ENCODE measurements at regions not wholly inside any gene's neighbourhood (a gene's known extent, or its start where the extent isn't known, plus 50 kb on each side); places are given as distances from the start of the nearest gene placed in this dataset.

DNA sequence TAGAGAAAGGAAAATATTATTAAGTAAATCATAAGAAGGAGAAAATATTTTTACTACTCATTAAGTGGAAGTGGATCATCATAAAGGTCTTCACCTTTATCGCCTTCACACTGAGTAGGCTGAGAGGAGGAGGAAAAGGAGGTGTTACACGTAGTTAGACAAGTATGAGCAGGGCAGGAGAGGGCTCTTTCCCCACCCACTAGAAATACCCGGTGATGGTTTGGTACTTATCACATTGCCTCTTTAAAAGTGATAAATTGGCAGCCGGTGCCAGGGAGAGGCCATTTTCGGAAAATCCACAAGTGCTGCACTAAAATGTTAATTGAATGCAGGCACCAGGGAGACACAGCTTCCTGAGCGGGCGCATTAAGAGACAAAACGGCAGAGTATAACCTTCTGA is 598.7 kb upstream of the SOX11 start:
- no peak for TF ChIP-seq POLR2AphosphoS5 (IDR thresholded peaks at IDR 0.05; ENCODE audit: low read depth, low read length)

DNA sequence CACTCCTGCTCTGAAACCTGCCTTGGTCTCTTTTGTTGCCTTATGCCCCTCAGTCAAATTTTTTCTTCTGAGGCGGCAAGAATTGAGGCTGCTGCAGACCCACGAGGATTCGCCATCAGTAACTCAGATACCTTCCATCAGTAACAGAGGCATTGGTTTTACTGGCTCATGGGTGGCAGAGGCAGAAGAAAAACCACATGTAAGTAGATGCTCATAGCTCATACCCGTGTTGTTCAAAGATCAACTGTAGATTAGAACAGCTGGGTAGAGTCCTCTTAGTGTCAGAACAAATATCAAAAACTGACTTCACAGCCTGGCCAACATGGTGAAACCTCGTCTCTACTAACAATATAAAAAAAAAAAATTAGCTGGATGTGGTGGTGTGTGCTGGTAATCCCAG is 598.0 kb upstream of the SOX11 start:
- TF ChIP-seq POLR2AphosphoS5 (IDR thresholded peaks at IDR 0.05; ENCODE audit: low read depth, low read length) = no peak
- TF ChIP-seq FOXP2 (optimal IDR thresholded peaks at IDR 0.05; ENCODE audit: borderline replicate concordance, extremely low read depth, extremely low read length, insufficient read depth) = no peak
- TF ChIP-seq, protein P1, sequence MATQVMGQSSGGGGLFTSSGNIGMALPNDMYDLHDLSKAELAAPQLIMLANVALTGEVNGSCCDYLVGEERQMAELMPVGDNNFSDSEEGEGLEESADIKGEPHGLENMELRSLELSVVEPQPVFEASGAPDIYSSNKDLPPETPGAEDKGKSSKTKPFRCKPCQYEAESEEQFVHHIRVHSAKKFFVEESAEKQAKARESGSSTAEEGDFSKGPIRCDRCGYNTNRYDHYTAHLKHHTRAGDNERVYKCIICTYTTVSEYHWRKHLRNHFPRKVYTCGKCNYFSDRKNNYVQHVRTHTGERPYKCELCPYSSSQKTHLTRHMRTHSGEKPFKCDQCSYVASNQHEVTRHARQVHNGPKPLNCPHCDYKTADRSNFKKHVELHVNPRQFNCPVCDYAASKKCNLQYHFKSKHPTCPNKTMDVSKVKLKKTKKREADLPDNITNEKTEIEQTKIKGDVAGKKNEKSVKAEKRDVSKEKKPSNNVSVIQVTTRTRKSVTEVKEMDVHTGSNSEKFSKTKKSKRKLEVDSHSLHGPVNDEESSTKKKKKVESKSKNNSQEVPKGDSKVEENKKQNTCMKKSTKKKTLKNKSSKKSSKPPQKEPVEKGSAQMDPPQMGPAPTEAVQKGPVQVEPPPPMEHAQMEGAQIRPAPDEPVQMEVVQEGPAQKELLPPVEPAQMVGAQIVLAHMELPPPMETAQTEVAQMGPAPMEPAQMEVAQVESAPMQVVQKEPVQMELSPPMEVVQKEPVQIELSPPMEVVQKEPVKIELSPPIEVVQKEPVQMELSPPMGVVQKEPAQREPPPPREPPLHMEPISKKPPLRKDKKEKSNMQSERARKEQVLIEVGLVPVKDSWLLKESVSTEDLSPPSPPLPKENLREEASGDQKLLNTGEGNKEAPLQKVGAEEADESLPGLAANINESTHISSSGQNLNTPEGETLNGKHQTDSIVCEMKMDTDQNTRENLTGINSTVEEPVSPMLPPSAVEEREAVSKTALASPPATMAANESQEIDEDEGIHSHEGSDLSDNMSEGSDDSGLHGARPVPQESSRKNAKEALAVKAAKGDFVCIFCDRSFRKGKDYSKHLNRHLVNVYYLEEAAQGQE (IDR thresholded peaks at IDR 0.05; ENCODE audit: insufficient read depth in 1 of 2, low read depth in 2 of 2, low read length in 2 of 2) = no peak

- TF ChIP-seq TAF1 (IDR thresholded peaks at IDR 0.05; ENCODE audit: borderline replicate concordance, insufficient read depth, low read length) = no peak
- TF ChIP-seq POLR2AphosphoS5 (IDR thresholded peaks at IDR 0.05; ENCODE audit: low read depth, low read length) = no peak
- TF ChIP-seq, protein P1 (IDR thresholded peaks at IDR 0.05; ENCODE audit: insufficient read depth in 1 of 2, low read depth in 2 of 2, low read length in 2 of 2) = no peak
- no peak for TF ChIP-seq FOXP2 (optimal IDR thresholded peaks at IDR 0.05; ENCODE audit: borderline replicate concordance, extremely low read depth, extremely low read length, insufficient read depth)
- TF ChIP-seq SIN3A (IDR thresholded peaks at IDR 0.05; ENCODE audit: borderline replicate concordance, insufficient read depth, low read length) = no peak
Observed at GRCh38 chr2:5098286-5098685, 593.9 kb upstream of the SOX11 start.

DNA sequence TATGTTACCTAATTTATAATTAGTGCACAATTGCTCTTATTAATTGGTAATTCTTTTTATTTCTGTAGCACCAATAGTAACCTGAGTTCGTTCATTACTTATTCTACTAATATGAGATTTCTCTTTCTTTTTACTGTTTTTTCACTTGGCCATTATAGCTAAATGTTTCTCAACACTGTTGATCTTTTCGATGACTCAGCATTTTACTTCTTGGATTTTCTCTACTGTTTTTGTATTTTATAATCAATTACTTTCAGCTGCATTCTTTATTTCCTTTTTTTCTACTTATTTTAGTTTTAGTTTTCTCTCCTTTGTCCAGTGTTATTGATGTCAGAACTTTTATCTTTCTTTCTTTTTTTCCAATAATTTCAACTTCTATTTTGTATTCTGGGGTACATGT is 589.4 kb upstream of the SOX11 start:
- TF ChIP-seq FOXP2 (optimal IDR thresholded peaks at IDR 0.05; ENCODE audit: borderline replicate concordance, extremely low read depth, extremely low read length, insufficient read depth) (no peak), POLR2AphosphoS5 (IDR thresholded peaks at IDR 0.05; ENCODE audit: low read depth, low read length) (no peak), TAF1 (IDR thresholded peaks at IDR 0.05; ENCODE audit: borderline replicate concordance, insufficient read depth, low read length) (no peak), SIN3A (IDR thresholded peaks at IDR 0.05; ENCODE audit: borderline replicate concordance, insufficient read depth, low read length) (no peak)
- TF ChIP-seq, protein P1 (IDR thresholded peaks at IDR 0.05; ENCODE audit: insufficient read depth in 1 of 2, low read depth in 2 of 2, low read length in 2 of 2) = no peak

DNA sequence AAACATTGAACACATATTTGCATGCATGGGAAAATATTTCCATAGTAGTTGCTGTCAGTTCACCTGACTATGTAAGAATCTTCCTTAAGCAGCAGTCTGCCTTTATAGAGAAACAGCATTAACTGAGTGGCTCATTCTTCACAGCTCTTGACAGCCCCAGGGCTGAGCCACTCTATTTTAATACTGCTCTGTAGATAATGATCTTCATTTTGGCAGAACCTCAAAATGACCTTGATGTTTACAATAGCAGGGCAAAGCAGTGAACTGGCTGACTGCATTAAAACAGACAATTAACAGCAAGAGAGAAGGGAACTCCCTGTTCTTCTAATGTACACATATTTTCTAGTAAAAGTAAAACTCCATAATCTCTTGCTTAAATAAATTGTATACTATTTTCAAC is 580.6 kb upstream of the SOX11 start:
- TF ChIP-seq SIN3A (IDR thresholded peaks at IDR 0.05; ENCODE audit: borderline replicate concordance, insufficient read depth, low read length) (no peak), POLR2AphosphoS5 (IDR thresholded peaks at IDR 0.05; ENCODE audit: low read depth, low read length) (no peak), TAF1 (IDR thresholded peaks at IDR 0.05; ENCODE audit: borderline replicate concordance, insufficient read depth, low read length) (no peak), FOXP2 (optimal IDR thresholded peaks at IDR 0.05; ENCODE audit: borderline replicate concordance, extremely low read depth, extremely low read length, insufficient read depth) (no peak)
- TF ChIP-seq, protein P1 (IDR thresholded peaks at IDR 0.05; ENCODE audit: insufficient read depth in 1 of 2, low read depth in 2 of 2, low read length in 2 of 2) = no peak
